SK-N-SH treated with all-trans-retinoic acid at 6 μM for 48 hours (cell line): ENCODE measurements at regions not wholly inside any gene's neighbourhood (a gene's known extent, or its start where the extent isn't known, plus 50 kb on each side); places are given as distances from the start of the nearest gene placed in this dataset.
A peak's percentile ranks its signal among the peaks of the same experiment; 100 is the strongest.

ENCODE experiments used
- ATAC-seq: fragments of 200-7000 bp; cut with Tn5 transposase; 3 replicates; pipeline ENCODE4 v1.9.1; 2020; ENCODE audit warnings: mild to moderate bottlenecking, moderate library complexity
- ARNTL ChIP-seq: fragments of 450-650 bp; formaldehyde crosslinking; IDR thresholded peaks from 2 replicates; pipeline ENCODE4 v1.5.0; 2020; ENCODE audit warnings: low read depth, mild to moderate bottlenecking, moderate library complexity, borderline replicate concordance
- BACH2 ChIP-seq: fragments of 250-450 bp; sonication (Bioruptor Pico); IDR thresholded peaks from 2 replicates; pipeline ENCODE4 v1.9.0; 2021; ENCODE audit warnings: mild to moderate bottlenecking, borderline replicate concordance
- CSDC2 ChIP-seq: fragments of 250-450 bp; sonication (Bioruptor Pico); IDR thresholded peaks from 2 replicates; pipeline ENCODE4 v1.5.0; 2020; ENCODE audit warnings: mild to moderate bottlenecking, moderate library complexity
- ESRRG ChIP-seq: fragments of 250-450 bp; sonication (Bioruptor Pico); IDR thresholded peaks from 2 replicates; pipeline ENCODE4 v1.6.1; 2021; ENCODE audit warnings: mild to moderate bottlenecking
- GLIS3 ChIP-seq: fragments of 250-450 bp; sonication (Bioruptor Pico); IDR thresholded peaks from 2 replicates; pipeline ENCODE4 v1.5.0; 2020; ENCODE audit warnings: mild to moderate bottlenecking, moderate library complexity
- OSR1 ChIP-seq: fragments of 250-450 bp; sonication (Bioruptor Pico); IDR thresholded peaks from 2 replicates; pipeline ENCODE4 v1.8.0; 2022; ENCODE audit warnings: moderate library complexity, mild to moderate bottlenecking, inconsistent platforms
- PPARA ChIP-seq: fragments of 250-450 bp; sonication (Bioruptor Pico); IDR thresholded peaks from 2 replicates; pipeline ENCODE4 v1.5.0; 2020; ENCODE audit warnings: mild to moderate bottlenecking, borderline replicate concordance
- RARB ChIP-seq: fragments of 250-450 bp; sonication (Bioruptor Pico); IDR thresholded peaks from 2 replicates; pipeline ENCODE4 v1.8.0; 2021; ENCODE audit warnings: mild to moderate bottlenecking, moderate library complexity
- SNAI2 ChIP-seq: fragments of 250-450 bp; sonication (Bioruptor Pico); IDR thresholded peaks from 2 replicates; pipeline ENCODE4 v1.5.0; 2020; ENCODE audit warnings: mild to moderate bottlenecking, moderate library complexity
- TCF4 ChIP-seq: fragments of 250-450 bp; sonication (Bioruptor Pico); IDR thresholded peaks from 2 replicates; pipeline ENCODE4 v1.8.0; 2021; ENCODE audit warnings: mild to moderate bottlenecking, moderate library complexity, borderline replicate concordance
- ZC3H10 ChIP-seq: fragments of 250-450 bp; sonication (Bioruptor Pico); IDR thresholded peaks from 2 replicates; pipeline ENCODE4 v1.5.1; 2021; ENCODE audit warnings: mild to moderate bottlenecking, moderate library complexity
- ZFP3 ChIP-seq: fragments of 250-450 bp; sonication (Bioruptor Pico); IDR thresholded peaks from 2 replicates; pipeline ENCODE4 v1.5.0; 2020; ENCODE audit warnings: mild to moderate bottlenecking, moderate library complexity
- ZFP30 ChIP-seq: fragments of 450-650 bp; formaldehyde crosslinking; IDR thresholded peaks from 2 replicates; pipeline ENCODE4 v1.5.0; 2022; ENCODE audit warnings: mild to moderate bottlenecking, moderate library complexity
- ZNF565 ChIP-seq: fragments of 450-650 bp; formaldehyde crosslinking; conservative IDR thresholded peaks from 2 replicates; pipeline ENCODE4 v1.5.0; 2020; ENCODE audit warnings: low read depth, mild to moderate bottlenecking, moderate library complexity
- ZNF70 ChIP-seq: fragments of 450-650 bp; formaldehyde crosslinking; IDR thresholded peaks from 2 replicates; pipeline ENCODE4 v1.5.0; 2020; ENCODE audit warnings: mild to moderate bottlenecking, moderate library complexity
- ZNF8 ChIP-seq: fragments of 450-650 bp; formaldehyde crosslinking; IDR thresholded peaks from 2 replicates; pipeline ENCODE4 v1.5.0; 2020; ENCODE audit warnings: mild to moderate bottlenecking, moderate library complexity
- TF ChIP-seq, protein P1 (sequence below): fragments of 250-450 bp; sonication (Bioruptor Pico); IDR thresholded peaks from 2 replicates; pipeline ENCODE4 v1.8.0; 2020; ENCODE audit warnings: mild to moderate bottlenecking, moderate library complexity, borderline replicate concordance
- TF ChIP-seq, protein P2 (sequence below): fragments of 250-450 bp; sonication (Bioruptor Pico); IDR thresholded peaks from 2 replicates; pipeline ENCODE4 v1.5.1; 2021; ENCODE audit warnings: mild to moderate bottlenecking, moderate library complexity
- TF ChIP-seq, protein P3 (sequence below): fragments of 250-450 bp; sonication (Bioruptor Pico); IDR thresholded peaks from 2 replicates; pipeline ENCODE4 v1.5.0; 2020; ENCODE audit warnings: mild to moderate bottlenecking, moderate library complexity
- TF ChIP-seq, protein P4 (sequence below): fragments of 250-450 bp; sonication (Bioruptor Pico); IDR thresholded peaks from 2 replicates; pipeline ENCODE4 v1.8.0; 2021; ENCODE audit warnings: low read depth, mild to moderate bottlenecking, moderate library complexity, borderline replicate concordance

DNA sequence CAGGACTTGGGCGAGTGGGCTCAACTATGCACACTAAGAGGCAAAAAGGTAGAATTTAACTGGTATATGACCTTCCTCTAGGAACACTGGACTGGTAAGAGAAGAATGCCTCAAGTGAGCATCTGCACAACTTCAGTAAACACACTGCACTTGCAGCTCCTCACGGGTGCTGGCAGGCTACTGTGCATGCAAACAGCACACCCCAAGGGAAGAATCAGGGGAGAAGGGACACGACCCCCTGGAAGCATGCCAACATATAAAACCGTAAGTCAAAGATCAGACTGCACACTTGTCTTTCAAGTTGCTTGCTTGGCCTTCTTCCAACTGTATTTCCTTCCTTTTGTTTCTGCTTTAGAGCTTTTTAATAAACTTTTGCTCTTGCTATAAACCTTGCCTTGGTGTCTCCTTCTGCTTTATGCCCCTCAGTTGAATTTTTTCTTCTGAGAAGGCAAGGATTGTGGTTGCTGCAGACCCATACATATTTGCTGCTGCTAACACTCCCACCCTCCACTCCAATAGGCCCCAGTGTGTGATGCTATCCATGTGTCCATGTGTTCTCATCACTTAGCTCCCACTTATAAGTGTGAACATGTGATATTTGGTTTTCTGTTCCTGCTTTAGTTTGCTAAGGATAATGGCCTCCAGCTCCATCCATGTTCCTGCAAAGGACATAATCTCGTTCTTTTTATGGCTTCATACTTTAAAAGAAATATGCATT, 263.7 kb upstream of the SPOPL start:
- peak; percentile 39; the same call in 2 of the 3 replicates for ATAC-seq

DNA sequence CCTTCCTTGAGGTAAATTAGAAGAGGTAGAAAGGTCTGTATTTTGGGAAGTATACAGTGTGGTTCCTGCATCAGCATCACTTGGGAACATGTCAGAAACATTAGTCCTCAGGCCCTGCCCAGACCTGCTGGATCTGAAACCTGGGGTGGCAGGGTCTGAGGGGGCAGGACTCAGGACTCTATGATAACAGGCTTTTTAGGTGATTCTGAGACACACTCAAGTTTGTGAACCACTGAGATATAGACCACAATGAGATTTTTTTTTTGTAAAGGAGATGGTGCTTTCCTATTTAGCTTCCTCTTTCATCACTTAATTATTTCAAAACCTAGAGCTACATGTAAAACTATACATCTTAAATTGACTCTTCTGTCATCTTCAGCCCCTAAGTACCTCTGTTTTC, 262.7 kb upstream of the SPOPL start:
- no peak for ATAC-seq
- TF ChIP-seq CSDC2 (CRISPR knock-in tag) (no peak), ESRRG (CRISPR knock-in tag) (no peak), ZFP3 (CRISPR knock-in tag) (no peak), RARB (CRISPR knock-in tag) (no peak), ZNF565 (no peak), TCF4 (CRISPR knock-in tag) (no peak), ZC3H10 (no peak), ZFP30 (CRISPR knock-in tag) (no peak), GLIS3 (CRISPR knock-in tag) (no peak), ZNF8 (no peak)
- TF ChIP-seq, protein P1, sequence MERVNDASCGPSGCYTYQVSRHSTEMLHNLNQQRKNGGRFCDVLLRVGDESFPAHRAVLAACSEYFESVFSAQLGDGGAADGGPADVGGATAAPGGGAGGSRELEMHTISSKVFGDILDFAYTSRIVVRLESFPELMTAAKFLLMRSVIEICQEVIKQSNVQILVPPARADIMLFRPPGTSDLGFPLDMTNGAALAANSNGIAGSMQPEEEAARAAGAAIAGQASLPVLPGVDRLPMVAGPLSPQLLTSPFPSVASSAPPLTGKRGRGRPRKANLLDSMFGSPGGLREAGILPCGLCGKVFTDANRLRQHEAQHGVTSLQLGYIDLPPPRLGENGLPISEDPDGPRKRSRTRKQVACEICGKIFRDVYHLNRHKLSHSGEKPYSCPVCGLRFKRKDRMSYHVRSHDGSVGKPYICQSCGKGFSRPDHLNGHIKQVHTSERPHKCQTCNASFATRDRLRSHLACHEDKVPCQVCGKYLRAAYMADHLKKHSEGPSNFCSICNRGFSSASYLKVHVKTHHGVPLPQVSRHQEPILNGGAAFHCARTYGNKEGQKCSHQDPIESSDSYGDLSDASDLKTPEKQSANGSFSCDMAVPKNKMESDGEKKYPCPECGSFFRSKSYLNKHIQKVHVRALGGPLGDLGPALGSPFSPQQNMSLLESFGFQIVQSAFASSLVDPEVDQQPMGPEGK (CRISPR knock-in tag), result no peak
- TF ChIP-seq, protein P2, sequence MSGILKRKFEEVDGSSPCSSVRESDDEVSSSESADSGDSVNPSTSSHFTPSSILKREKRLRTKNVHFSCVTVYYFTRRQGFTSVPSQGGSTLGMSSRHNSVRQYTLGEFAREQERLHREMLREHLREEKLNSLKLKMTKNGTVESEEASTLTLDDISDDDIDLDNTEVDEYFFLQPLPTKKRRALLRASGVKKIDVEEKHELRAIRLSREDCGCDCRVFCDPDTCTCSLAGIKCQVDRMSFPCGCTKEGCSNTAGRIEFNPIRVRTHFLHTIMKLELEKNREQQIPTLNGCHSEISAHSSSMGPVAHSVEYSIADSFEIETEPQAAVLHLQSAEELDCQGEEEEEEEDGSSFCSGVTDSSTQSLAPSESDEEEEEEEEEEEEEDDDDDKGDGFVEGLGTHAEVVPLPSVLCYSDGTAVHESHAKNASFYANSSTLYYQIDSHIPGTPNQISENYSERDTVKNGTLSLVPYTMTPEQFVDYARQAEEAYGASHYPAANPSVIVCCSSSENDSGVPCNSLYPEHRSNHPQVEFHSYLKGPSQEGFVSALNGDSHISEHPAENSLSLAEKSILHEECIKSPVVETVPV (CRISPR knock-in tag), result no peak
- TF ChIP-seq, protein P3, sequence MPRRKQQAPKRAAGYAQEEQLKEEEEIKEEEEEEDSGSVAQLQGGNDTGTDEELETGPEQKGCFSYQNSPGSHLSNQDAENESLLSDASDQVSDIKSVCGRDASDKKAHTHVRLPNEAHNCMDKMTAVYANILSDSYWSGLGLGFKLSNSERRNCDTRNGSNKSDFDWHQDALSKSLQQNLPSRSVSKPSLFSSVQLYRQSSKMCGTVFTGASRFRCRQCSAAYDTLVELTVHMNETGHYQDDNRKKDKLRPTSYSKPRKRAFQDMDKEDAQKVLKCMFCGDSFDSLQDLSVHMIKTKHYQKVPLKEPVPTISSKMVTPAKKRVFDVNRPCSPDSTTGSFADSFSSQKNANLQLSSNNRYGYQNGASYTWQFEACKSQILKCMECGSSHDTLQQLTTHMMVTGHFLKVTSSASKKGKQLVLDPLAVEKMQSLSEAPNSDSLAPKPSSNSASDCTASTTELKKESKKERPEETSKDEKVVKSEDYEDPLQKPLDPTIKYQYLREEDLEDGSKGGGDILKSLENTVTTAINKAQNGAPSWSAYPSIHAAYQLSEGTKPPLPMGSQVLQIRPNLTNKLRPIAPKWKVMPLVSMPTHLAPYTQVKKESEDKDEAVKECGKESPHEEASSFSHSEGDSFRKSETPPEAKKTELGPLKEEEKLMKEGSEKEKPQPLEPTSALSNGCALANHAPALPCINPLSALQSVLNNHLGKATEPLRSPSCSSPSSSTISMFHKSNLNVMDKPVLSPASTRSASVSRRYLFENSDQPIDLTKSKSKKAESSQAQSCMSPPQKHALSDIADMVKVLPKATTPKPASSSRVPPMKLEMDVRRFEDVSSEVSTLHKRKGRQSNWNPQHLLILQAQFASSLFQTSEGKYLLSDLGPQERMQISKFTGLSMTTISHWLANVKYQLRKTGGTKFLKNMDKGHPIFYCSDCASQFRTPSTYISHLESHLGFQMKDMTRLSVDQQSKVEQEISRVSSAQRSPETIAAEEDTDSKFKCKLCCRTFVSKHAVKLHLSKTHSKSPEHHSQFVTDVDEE (CRISPR knock-in tag), result no peak
- TF ChIP-seq, all 23 proteins: peak for 0

More for the DNA sequence above, 263.7 kb upstream of the SPOPL start:
- TF ChIP-seq ZNF70 (CRISPR knock-in tag) (no peak), RARB (CRISPR knock-in tag) (no peak), ZNF8 (no peak), ZFP30 (CRISPR knock-in tag) (no peak)

DNA sequence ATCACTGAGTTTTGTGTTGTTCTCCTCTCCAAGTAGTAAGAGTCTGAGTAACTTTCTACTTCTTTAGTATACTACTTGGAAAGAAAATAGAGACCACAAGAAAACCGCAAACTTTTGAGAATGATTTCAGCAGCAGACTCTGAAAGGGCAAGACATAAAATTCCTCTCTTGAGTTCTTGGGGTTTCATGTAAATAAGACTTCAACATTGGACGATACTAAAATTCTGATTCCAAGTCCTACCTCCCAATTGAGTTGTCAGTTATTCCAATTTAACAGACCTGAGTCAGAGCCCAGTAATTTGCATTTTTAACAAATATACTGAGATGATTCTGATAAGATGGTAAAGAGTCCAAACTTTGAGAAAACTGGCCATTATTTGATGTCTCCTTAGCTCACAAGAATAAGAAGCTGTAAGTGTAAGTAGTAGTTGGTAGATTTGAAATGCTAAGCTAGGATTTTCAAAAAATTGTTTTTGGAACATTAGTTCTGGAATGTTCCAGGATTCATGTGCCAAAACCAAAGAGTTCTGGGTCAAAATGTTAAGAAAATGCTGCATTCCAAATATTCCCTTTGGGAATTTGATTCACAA, 261.6 kb upstream of the SPOPL start:
- no peak for ATAC-seq
- TF ChIP-seq ZFP3 (CRISPR knock-in tag) (no peak), ARNTL (CRISPR knock-in tag) (no peak), ZNF565 (no peak), SNAI2 (CRISPR knock-in tag) (no peak), GLIS3 (CRISPR knock-in tag) (no peak), CSDC2 (CRISPR knock-in tag) (no peak), RARB (CRISPR knock-in tag) (no peak), OSR1 (CRISPR knock-in tag) (no peak), BACH2 (CRISPR knock-in tag) (no peak), ZC3H10 (no peak), PPARA (CRISPR knock-in tag) (no peak)
- TF ChIP-seq, protein P4, sequence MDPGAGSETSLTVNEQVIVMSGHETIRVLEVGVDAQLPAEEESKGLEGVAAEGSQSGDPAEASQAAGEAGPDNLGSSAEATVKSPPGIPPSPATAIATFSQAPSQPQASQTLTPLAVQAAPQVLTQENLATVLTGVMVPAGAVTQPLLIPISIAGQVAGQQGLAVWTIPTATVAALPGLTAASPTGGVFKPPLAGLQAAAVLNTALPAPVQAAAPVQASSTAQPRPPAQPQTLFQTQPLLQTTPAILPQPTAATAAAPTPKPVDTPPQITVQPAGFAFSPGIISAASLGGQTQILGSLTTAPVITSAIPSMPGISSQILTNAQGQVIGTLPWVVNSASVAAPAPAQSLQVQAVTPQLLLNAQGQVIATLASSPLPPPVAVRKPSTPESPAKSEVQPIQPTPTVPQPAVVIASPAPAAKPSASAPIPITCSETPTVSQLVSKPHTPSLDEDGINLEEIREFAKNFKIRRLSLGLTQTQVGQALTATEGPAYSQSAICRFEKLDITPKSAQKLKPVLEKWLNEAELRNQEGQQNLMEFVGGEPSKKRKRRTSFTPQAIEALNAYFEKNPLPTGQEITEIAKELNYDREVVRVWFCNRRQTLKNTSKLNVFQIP, result no peak
- TF ChIP-seq, protein P3 (CRISPR knock-in tag), result no peak
- TF ChIP-seq, protein P1 (CRISPR knock-in tag), result no peak
- TF ChIP-seq, protein P2 (CRISPR knock-in tag), result no peak
